Spleen (tissue), 11 donors: ENCODE measurements at regions not wholly inside any gene's neighbourhood (a gene's known extent, or its start where the extent isn't known, plus 50 kb on each side); places are given as distances from the start of the nearest gene placed in this dataset.

Experiments
- DNase-seq: peaks from one replicate; pipeline ENCODE4 v3.0.0-alpha.2; 2020
- H3K27ac ChIP-seq, 8 donors: fragments of 200-600 bp; sonication (generic) in 7 of 8; 1 replicate in 4 of 8; 2 replicates in 4 of 8; pipeline versions ENCODE4 v1.5.0 to v1.8.0; 2016 to 2021; ENCODE audit warnings: inconsistent platforms in 4 of 8, mild to moderate bottlenecking in 4 of 8, moderate library complexity in 1 of 8
- H3K27me3 ChIP-seq, 7 donors: fragments of 200-600 bp; sonication (generic) in 6 of 7; replicated peaks in 1 of 7; 1 replicate in 4 of 7; 2 replicates in 3 of 7; pipeline versions ENCODE4 v1.5.0 to v1.8.0; 2016 to 2021; ENCODE audit warnings: inconsistent platforms in 3 of 7, mild to moderate bottlenecking in 1 of 7
- H3K36me3 ChIP-seq, 6 donors: fragments of 200-600 bp; sonication (generic) in 5 of 6; 1 replicate in 4 of 6; 2 replicates in 2 of 6; pipeline versions ENCODE4 v1.5.0 to v1.8.0; 2016 to 2021; ENCODE audit warnings: inconsistent platforms in 2 of 6
- H3K4me1 ChIP-seq, 6 donors: fragments of 200-600 bp; sonication (generic) in 5 of 6; 1 replicate in 3 of 6; 2 replicates in 3 of 6; pipeline versions ENCODE4 v1.5.0 to v1.8.0; 2016 to 2021; ENCODE audit warnings: inconsistent platforms in 3 of 6
- H3K4me3 ChIP-seq, 8 donors: fragments of 200-600 bp; sonication (generic) in 7 of 8; 1 replicate in 4 of 8; 2 replicates in 4 of 8; pipeline versions ENCODE4 v1.5.0 to v1.8.0; 2016 to 2021; ENCODE audit warnings: inconsistent platforms in 4 of 8, mild to moderate bottlenecking in 4 of 8, moderate library complexity in 2 of 8
- H3K9me3 ChIP-seq, 8 donors: fragments of 200-600 bp; sonication (generic) in 7 of 8; 1 replicate in 4 of 8; 2 replicates in 4 of 8; pipeline versions ENCODE4 v1.5.0 to v1.8.0; 2016 to 2021; ENCODE audit warnings: inconsistent platforms in 4 of 8
- POLR2A ChIP-seq, 3 donors: fragments of 450-650 bp; IDR thresholded peaks; one replicate each; pipeline ENCODE4 v1.5.1; 2017; ENCODE audit warnings: antibody characterized with exemption in 3 of 3, mild to moderate bottlenecking in 1 of 3
- POLR2AphosphoS5 ChIP-seq, 3 donors: sonication (generic); formaldehyde crosslinking; IDR thresholded peaks; one replicate each; pipeline ENCODE4 v1.5.1; 2017; ENCODE audit warnings: antibody characterized with exemption in 3 of 3
- whole genome bisulfite sequencing, 5 donors: extraction: QIAGEN DNeasy Blood & Tissue Kit in 3 of 5; methylation state at CpG; one replicate each; pipeline versions ENCODE4 v1.1.5 to v1.1.7; 2013 to 2018; 5-methylcytosine and 5-hydroxymethylcytosine counted together
- intact Hi-C: fragments of 100-400 bp; cut with DNase I; formaldehyde crosslinking; loops from one replicate; pipeline ENCODE4 v1.15.0; 2023; ENCODE audit warnings: low total_unique reads
- TF ChIP-seq, protein P1 (sequence below), 11 experiments: fragments of 200-600 bp in 7 of 11; fragments of 450-650 bp in 4 of 11; sonication (generic) in 4 of 11; IDR thresholded peaks in 8 of 11; conservative IDR thresholded peaks in 3 of 11; 1 replicate in 7 of 11; 2 replicates in 4 of 11; pipeline versions ENCODE4 v1.4.0 to v1.8.0; 2016 to 2021; ENCODE audit warnings: antibody characterized with exemption in 11 of 11, inconsistent platforms in 4 of 11, mild to moderate bottlenecking in 1 of 11
- donor health status: healthy with polysubstance abuse.
- donor health status: DM: no; HTN: no; CAD: no; lungs with moderate emphysema.
- donor health status: DM: no; HTN: no; CAD: no.
- donor health status: Bipolar disorder and iron deficiency.
- donor health status: healthy.
- donor health status: DM: no; HTN: no; CAD: no.
- donor health status: DM: yes; HTN: yes; CAD: no.

DNA sequence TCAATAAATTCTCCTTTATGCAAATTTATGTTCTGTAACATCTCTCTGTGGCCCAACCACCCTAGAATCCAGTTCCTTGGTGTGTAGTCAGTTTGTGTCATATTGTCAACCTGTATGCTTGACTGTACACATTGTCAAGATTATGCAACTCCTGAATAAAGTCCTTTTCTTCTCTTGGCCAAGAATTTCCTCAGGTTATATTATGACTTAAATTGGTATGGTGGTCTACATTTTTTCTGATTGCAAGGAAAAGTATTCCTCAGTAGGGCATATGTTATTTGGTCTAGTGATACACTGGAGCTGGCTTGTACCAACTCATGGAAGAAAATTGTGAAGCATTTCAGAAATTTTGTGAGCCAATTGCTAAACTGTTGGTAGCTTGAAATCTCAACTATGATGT, 482.8 kb upstream of the CHORDC1 start:
- no peak for TF ChIP-seq POLR2A (IDR thresholded peaks at IDR 0.05)
- TF ChIP-seq, protein P1, sequence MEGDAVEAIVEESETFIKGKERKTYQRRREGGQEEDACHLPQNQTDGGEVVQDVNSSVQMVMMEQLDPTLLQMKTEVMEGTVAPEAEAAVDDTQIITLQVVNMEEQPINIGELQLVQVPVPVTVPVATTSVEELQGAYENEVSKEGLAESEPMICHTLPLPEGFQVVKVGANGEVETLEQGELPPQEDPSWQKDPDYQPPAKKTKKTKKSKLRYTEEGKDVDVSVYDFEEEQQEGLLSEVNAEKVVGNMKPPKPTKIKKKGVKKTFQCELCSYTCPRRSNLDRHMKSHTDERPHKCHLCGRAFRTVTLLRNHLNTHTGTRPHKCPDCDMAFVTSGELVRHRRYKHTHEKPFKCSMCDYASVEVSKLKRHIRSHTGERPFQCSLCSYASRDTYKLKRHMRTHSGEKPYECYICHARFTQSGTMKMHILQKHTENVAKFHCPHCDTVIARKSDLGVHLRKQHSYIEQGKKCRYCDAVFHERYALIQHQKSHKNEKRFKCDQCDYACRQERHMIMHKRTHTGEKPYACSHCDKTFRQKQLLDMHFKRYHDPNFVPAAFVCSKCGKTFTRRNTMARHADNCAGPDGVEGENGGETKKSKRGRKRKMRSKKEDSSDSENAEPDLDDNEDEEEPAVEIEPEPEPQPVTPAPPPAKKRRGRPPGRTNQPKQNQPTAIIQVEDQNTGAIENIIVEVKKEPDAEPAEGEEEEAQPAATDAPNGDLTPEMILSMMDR (IDR thresholded peaks at IDR 0.05 in 8 of 11, conservative IDR thresholded peaks at IDR 0.05 in 3 of 11): no peak
- TF ChIP-seq POLR2AphosphoS5 (IDR thresholded peaks at IDR 0.05): no peak

DNA sequence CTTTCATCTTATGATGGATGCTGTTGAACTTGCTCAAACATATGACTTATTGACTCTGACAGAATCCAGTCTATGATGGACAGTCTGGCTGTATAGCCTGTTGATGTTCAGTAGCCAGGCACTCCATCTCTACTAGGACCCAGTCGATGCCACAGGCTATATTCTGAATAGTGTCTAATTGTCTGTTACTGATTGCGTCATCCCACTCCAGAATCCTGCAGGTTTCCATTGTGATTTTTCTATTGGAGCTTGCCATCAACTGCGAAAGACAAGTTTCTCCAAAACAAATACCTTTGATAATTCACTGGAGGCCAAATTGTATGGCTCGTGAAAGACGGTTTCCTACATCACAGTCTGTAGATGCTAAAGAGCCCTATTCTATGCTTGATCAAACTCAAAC, 481.7 kb upstream of the CHORDC1 start:
- Histone ChIP-seq H3K27me3 (no peaks in the 10 kb centered on the region), H3K9me3 (peaks cover 0 to 8% (median 0%) of the 10 kb centered on the region in 8 donors), H3K36me3 (no peaks in the 10 kb centered on the region), H3K4me3 (no peak overlapping the region), H3K27ac (no peak overlapping the region), H3K4me1 (no peaks in the 10 kb centered on the region)
- no peak for TF ChIP-seq POLR2AphosphoS5 (IDR thresholded peaks at IDR 0.05)
- TF ChIP-seq, protein P1 (IDR thresholded peaks at IDR 0.05 in 8 of 11, conservative IDR thresholded peaks at IDR 0.05 in 3 of 11): no peak
- no peak for TF ChIP-seq POLR2A (IDR thresholded peaks at IDR 0.05)
- 87 to 94% (median 89%) methylated on average over 5 of the region's 5 CpGs for WGBS, 5 donors
- DNase-seq: no peak
- intact Hi-C loops: no loop called here

More for the DNA sequence above, 482.8 kb upstream of the CHORDC1 start:
- Histone ChIP-seq H3K36me3 (no peaks in the 10 kb centered on the region), H3K27me3 (no peaks in the 10 kb centered on the region), H3K9me3 (peaks cover 0 to 8% (median 0%) of the 10 kb centered on the region in 8 donors), H3K27ac (no peak overlapping the region), H3K4me3 (no peak overlapping the region), H3K4me1 (no peaks in the 10 kb centered on the region)
- no peak for DNase-seq
- intact Hi-C loops: no loop called here

DNA sequence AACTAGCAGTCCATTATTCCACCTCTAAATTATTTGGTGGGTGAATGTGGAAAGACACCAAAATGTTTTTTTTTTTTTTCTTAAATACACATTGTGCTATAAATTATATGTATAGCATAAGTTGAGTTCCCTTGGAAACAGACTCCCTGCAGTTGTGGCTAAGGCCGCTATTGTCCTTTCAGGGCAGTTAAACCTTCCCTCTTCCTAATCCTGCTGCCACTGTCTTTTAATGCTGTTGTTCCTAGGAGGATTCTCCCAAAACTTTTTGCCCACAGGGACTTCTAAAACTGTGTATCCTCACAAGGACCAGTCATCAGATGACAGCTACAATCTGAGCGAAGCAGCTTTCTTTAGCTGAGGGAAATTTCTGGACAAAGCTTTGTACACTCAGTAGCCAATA, 478.9 kb upstream of the CHORDC1 start:
- 90 to 96% (median 93%) methylated on average over 2 of the region's 2 CpGs for WGBS, 5 donors
- intact Hi-C loops: no loop called here

DNA sequence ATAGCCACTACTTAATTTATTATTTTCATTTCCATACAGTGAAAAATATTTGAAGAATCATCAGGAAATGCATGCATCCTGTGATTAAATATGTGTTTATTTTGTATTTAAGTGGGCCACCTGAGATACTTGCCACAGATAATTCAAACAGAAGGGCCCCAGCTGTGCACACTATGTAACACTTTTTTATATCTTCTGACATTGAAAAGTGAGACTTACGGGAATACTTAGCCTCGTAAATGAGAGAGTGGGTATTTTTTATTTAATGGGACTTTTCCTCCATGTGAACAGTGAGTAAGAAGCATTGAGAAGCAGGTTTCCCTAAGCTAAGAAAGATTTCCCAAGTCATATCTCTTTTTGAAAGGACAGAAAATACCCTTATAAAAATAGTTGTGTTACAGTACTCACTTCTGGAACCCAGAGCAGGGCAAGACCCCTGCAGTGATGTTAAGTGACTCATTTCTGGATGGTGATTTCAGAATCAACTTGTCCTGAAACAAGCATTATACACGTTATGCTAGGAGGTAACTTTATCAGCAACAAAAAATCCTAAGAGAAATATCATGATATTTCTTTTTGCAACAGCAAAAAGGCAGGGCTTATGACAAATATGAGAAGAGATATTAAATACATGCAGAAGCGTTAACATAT, 478.1 kb upstream of the CHORDC1 start:
- TF ChIP-seq POLR2A (IDR thresholded peaks at IDR 0.05) (no peak), POLR2AphosphoS5 (IDR thresholded peaks at IDR 0.05) (no peak)
- TF ChIP-seq, protein P1 (IDR thresholded peaks at IDR 0.05 in 8 of 11, conservative IDR thresholded peaks at IDR 0.05 in 3 of 11): no peak
- Histone ChIP-seq H3K4me1 (no peaks in the 10 kb centered on the region), H3K27ac (no peak overlapping the region), H3K36me3 (no peaks in the 10 kb centered on the region), H3K4me3 (no peak overlapping the region), H3K9me3 (peaks cover 0 to 8% (median 0%) of the 10 kb centered on the region in 8 donors), H3K27me3 (no peaks in the 10 kb centered on the region)
- WGBS, 5 donors: 48 to 69% (median 56%) methylated on average over 4 of the region's 4 CpGs
- intact Hi-C loops: no loop called here
- no peak for DNase-seq

More for the DNA sequence above, 478.9 kb upstream of the CHORDC1 start:
- H3K36me3 ChIP-seq: no peaks in the 10 kb centered on the region
- no peaks in the 10 kb centered on the region for H3K4me1 ChIP-seq
- H3K27ac ChIP-seq: no peak overlapping the region
- no peak for DNase-seq
- H3K27me3 ChIP-seq: no peaks in the 10 kb centered on the region
- no peak for TF ChIP-seq POLR2AphosphoS5 (IDR thresholded peaks at IDR 0.05)
- TF ChIP-seq, protein P1 (IDR thresholded peaks at IDR 0.05 in 8 of 11, conservative IDR thresholded peaks at IDR 0.05 in 3 of 11): no peak
- no peak for TF ChIP-seq POLR2A (IDR thresholded peaks at IDR 0.05)
- H3K4me3 ChIP-seq: no peak overlapping the region
- H3K9me3 ChIP-seq: peaks cover 0 to 8% (median 0%) of the 10 kb centered on the region in 8 donors
